GM18526 (cell line): ENCODE measurements at regions not wholly inside any gene's neighbourhood (a gene's known extent, or its start where the extent isn't known, plus 50 kb on each side); places are given as distances from the start of the nearest gene placed in this dataset.

Experiments
- POLR2A ChIP-seq: IDR thresholded peaks from 3 replicates; pipeline ENCODE4 v1.6.1; 2011; ENCODE audit not compliant: insufficient read length; ENCODE audit errors: extremely low read depth

- no peak for TF ChIP-seq POLR2A
Observed at GRCh38 chr15:62647843-62648505, 394.6 kb upstream of the TPM1 start.

- no peak for TF ChIP-seq POLR2A
Observed at GRCh38 chr15:62648954-62649353, 393.6 kb upstream of the TPM1 start.

GRCh38 chr15:62649793-62650420 lies 392.6 kb upstream of the TPM1 start:
- no peak for TF ChIP-seq POLR2A

GRCh38 chr15:62653122-62653521 lies 389.4 kb upstream of the TPM1 start:
- no peak for TF ChIP-seq POLR2A

GRCh38 chr15:62656071-62656470 lies 386.5 kb upstream of the TPM1 start:
- no peak for TF ChIP-seq POLR2A

- TF ChIP-seq POLR2A, result no peak
Observed at GRCh38 chr15:62658498-62658897, 384.0 kb upstream of the TPM1 start.

- TF ChIP-seq POLR2A, result no peak
Observed at GRCh38 chr15:62663547-62663946, 379.0 kb upstream of the TPM1 start.

- no peak for TF ChIP-seq POLR2A
Observed at GRCh38 chr15:62665449-62665848, 377.1 kb upstream of the TPM1 start.

GRCh38 chr15:62666046-62666445 lies 376.5 kb upstream of the TPM1 start:
- no peak for TF ChIP-seq POLR2A

GRCh38 chr15:62672268-62672667 lies 370.3 kb upstream of the TPM1 start:
- no peak for TF ChIP-seq POLR2A

GRCh38 chr15:62676891-62677290 lies 365.7 kb upstream of the TPM1 start:
- no peak for TF ChIP-seq POLR2A

- no peak for TF ChIP-seq POLR2A
Observed at GRCh38 chr15:62681939-62682896, 360.3 kb upstream of the TPM1 start.

- no peak for TF ChIP-seq POLR2A
Observed at GRCh38 chr15:62684123-62684808, 358.3 kb upstream of the TPM1 start.

GRCh38 chr15:62691008-62691407 lies 351.5 kb upstream of the TPM1 start:
- no peak for TF ChIP-seq POLR2A

- no peak for TF ChIP-seq POLR2A
Observed at GRCh38 chr15:62697636-62698035, 344.9 kb upstream of the TPM1 start.
